ENCODE measurements at regions not wholly inside any gene's neighbourhood (a gene's known extent, or its start where the extent isn't known, plus 50 kb on each side); places are given as distances from the start of the nearest gene placed in this dataset.
"Not testable (repeated sequence)": the region's sequence is repeated elsewhere in the genome, so short reads cannot be mapped to it uniquely, and the experiment has no call there.

GRCh38 chr14:100004392-100004791 lies 60.8 kb upstream of the EVL start:
- no peak for DNase-seq (ENCODE audit: low read depth, low spot score)
- in situ Hi-C loops (cut with HindIII; ENCODE audit: low pct_unique_long_range_greater_than_20kb, low sequenced_read_pairs) = no loop called here
- Histone ChIP-seq H3K4me1 (ENCODE audit: control insufficient read depth, insufficient read depth, low read length) (no peaks in the 10 kb centered on the region), H3K27me3 (ENCODE audit: control insufficient read depth, insufficient read depth, low read length) (no peaks in the 10 kb centered on the region), H3K36me3 (ENCODE audit: control insufficient read depth, insufficient read depth, low read length) (no peaks in the 10 kb centered on the region), H3K9me3 (ENCODE audit: control insufficient read depth, insufficient read depth, low read depth, low read length) (peaks cover 16% of the 10 kb centered on the region), H3K4me3 (ENCODE audit: low read depth in 2 of 2, low read length in 2 of 2) (no peak overlapping the region), H3K27ac (ENCODE audit: low read length) (no peak overlapping the region)
- no peak for ATAC-seq
- POLR2A ChIA-PET = no interaction called here
- TF ChIP-seq POLR2AphosphoS5 (IDR thresholded peaks at IDR 0.05; ENCODE audit: low read depth, low read length) = no peak
- TF ChIP-seq REST (IDR thresholded peaks at IDR 0.05; ENCODE audit: insufficient read depth in 1 of 2, low read depth in 2 of 2, low read length in 1 of 2) = no peak
- TF ChIP-seq CTCF (IDR thresholded peaks at IDR 0.05) = no peak
- no peak for TF ChIP-seq SIN3A (IDR thresholded peaks at IDR 0.05; ENCODE audit: borderline replicate concordance, insufficient read depth, low read depth, low read length)
- TF ChIP-seq TCF7L2 (IDR thresholded peaks at IDR 0.05; ENCODE audit: low read depth, low read length) = no peak
- BruUV-seq (replicated peaks) = no TSS peak
- CTCF ChIA-PET = no interaction called here
- intact Hi-C loops (cut with micrococcal nuclease; ENCODE audit: unreplicated experiment) = no loop called here

- Histone ChIP-seq H3K4me3 (ENCODE audit: low read depth in 2 of 2, low read length in 2 of 2) (no peak overlapping the region), H3K27ac (ENCODE audit: low read length) (no peak overlapping the region), H3K27me3 (ENCODE audit: control insufficient read depth, insufficient read depth, low read length) (no peaks in the 10 kb centered on the region), H3K36me3 (ENCODE audit: control insufficient read depth, insufficient read depth, low read length) (no peaks in the 10 kb centered on the region), H3K9me3 (ENCODE audit: control insufficient read depth, insufficient read depth, low read depth, low read length) (peaks cover 16% of the 10 kb centered on the region), H3K4me1 (ENCODE audit: control insufficient read depth, insufficient read depth, low read length) (no peaks in the 10 kb centered on the region)
- DNase-seq (ENCODE audit: low read depth, low spot score) (no peak), ATAC-seq (no peak)
- CTCF ChIA-PET = no interaction called here
- TF ChIP-seq REST (IDR thresholded peaks at IDR 0.05; ENCODE audit: insufficient read depth in 1 of 2, low read depth in 2 of 2, low read length in 1 of 2) (no peak), SIN3A (IDR thresholded peaks at IDR 0.05; ENCODE audit: borderline replicate concordance, insufficient read depth, low read depth, low read length) (no peak), CTCF (IDR thresholded peaks at IDR 0.05) (no peak), POLR2AphosphoS5 (IDR thresholded peaks at IDR 0.05; ENCODE audit: low read depth, low read length) (no peak), TCF7L2 (IDR thresholded peaks at IDR 0.05; ENCODE audit: low read depth, low read length) (no peak)
- intact Hi-C loops (cut with micrococcal nuclease; ENCODE audit: unreplicated experiment) (no loop called here), in situ Hi-C loops (cut with HindIII; ENCODE audit: low pct_unique_long_range_greater_than_20kb, low sequenced_read_pairs) (no loop called here)
- no TSS peak for BruUV-seq (replicated peaks)
- POLR2A ChIA-PET = no interaction called here
Measured at GRCh38 chr14:100007254-100007653, 58.0 kb upstream of the EVL start.

- H3K4me3 ChIP-seq (ENCODE audit: low read depth in 2 of 2, low read length in 2 of 2); CTCF ChIA-PET; H3K9me3 ChIP-seq (ENCODE audit: control insufficient read depth, insufficient read depth, low read depth, low read length); intact Hi-C loops (cut with micrococcal nuclease; ENCODE audit: unreplicated experiment); in situ Hi-C loops (cut with HindIII; ENCODE audit: low pct_unique_long_range_greater_than_20kb, low sequenced_read_pairs); H3K36me3 ChIP-seq (ENCODE audit: control insufficient read depth, insufficient read depth, low read length); POLR2A ChIA-PET; DNase-seq (ENCODE audit: low read depth, low spot score); BruUV-seq (replicated peaks); H3K27me3 ChIP-seq (ENCODE audit: control insufficient read depth, insufficient read depth, low read length); H3K4me1 ChIP-seq (ENCODE audit: control insufficient read depth, insufficient read depth, low read length); H3K27ac ChIP-seq (ENCODE audit: low read length); ATAC-seq: not testable (repeated sequence)
Measured at GRCh38 chr14:100009802-100010201, 55.4 kb upstream of the EVL start.
